ENCODE measurements at regions not wholly inside any gene's neighbourhood (a gene's known extent, or its start where the extent isn't known, plus 50 kb on each side); places are given as distances from the start of the nearest gene placed in this dataset.

DNA sequence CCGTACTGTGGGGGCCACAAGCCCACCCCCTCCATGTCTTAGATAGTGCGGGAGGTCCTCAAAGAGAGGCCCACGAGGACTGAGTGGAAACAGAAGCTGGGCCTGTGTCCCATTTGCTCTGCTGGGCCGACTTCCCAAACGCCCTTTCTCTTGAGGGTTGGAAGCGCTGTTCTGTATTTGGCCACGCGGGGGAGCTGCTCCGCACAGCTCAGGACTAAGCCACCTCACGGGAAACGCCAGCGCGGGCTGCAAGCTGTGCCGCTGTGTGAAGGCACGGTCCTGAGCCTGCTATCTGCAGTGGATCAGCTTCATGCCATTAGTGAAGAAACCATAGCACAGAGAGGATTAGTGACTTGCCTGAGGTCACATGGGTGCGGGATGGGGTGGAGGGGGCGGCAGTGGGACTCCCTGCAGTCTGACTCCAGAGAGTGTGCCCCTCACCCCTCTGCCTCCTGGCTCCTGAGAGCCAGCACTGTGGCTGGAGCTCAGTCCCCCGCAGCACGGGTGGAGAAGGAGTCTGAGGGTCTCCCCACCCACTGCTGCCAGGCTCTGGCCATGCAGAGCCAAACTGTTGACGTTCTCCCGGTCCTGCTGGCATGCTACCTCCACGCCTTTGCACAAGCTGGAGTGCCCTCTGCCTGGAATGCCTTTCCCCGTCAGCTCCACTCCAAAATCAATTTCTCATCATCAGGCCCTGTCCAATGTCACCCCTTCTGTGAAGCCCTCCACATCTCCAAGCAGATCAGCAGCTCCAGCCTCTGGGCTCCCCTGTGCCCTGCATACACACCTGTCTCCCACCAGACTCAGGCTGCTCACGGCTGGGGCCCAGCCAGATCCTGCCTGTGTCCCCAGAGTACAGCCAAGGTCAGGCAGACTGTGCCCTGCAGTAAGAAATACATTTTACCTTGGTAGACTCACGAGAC lies 51.5 kb upstream of the LRRC32 start:
- peak; percentile 61 for DNase-seq (ENCODE audit: low read depth)

DNA sequence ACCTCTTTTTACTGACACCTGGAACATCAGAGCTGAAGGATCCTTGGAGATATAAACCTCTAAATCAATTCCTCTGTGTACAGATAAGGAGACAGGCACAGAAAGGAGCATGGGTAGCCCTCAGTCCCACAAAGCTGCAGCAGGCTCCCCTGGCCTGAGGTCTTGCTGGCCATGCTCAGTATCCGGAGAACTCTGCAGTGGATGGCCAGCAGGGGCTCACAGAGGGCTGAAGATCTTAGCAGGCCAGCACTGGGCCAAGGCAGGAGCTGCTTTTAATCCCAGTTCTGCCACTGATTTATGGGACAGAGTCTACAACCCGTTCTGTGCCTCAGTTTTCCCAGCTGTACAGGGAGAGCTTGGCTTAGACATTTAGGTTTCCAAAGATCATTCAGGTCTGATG lies 52.6 kb upstream of the LRRC32 start:
- DNase-seq (ENCODE audit: low read depth) = no peak

DNA sequence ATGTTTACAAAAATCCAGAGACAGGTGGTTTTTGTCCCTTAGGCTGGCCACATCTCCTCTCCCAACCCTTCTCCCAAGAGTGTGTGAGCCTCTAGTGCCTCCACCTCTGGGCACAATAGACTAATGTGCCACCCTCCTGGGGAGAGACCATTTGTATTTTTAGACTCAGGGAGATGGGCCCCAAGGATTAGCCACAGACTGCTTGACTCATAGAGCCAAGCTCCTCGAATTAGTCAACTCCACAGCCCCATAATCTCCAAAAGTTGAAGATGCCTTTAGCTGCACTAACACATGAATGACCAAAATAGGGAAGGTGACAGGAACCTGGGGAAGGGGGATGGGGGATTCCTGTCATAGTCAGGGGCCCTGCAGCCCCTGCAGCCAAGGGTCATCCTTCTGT lies 53.0 kb upstream of the LRRC32 start:
- DNase-seq (ENCODE audit: low read depth) = no peak

DNA sequence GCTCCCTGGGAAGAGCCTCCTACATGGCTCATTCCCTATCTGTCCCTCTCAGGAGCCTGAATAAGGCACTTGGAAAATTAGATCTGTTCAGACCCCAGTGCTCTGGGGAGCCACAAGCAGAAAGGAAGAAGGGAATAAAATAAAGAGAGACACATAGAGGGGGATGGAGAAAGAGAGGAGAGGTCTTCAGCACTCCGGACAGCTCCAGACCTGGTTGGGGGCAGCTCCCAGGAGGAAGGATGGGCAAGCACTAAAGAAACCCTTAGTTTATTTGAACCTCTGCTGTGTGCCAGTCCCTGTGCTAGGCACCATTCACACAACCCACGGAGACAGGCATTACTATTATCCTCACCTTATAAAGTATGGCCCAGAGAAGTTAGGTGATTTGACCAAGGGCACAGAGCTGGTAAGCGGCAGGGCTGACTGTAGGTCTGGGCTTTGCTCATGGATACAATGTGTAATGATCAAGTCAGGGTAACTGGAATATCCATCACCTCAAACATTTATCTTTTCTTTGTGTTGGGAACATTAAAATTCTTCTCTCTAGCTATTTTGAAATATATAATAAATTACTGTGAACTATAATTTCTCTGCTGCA lies 53.7 kb upstream of the LRRC32 start:
- DNase-seq (ENCODE audit: low read depth) = no peak

DNA sequence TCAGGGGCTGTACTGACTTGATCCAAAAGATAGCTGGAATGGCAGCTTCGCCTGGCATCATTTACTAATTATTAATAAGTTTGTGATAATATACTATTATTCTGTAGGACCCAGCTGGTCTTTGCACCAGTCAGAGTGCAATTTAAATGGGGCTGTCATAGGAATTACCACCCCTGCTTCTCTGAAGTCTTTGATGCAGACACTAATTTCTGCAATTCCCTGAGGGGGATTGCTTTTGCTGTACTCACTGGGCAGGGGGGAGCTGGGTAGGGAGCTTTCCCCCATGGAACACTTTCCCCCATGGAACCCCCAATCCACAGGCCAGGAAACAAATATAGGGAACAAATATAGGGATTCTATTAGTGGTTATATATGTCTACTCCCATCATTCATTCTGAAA lies 54.9 kb upstream of the TSKU start:
- no peak for DNase-seq (ENCODE audit: low read depth)

DNA sequence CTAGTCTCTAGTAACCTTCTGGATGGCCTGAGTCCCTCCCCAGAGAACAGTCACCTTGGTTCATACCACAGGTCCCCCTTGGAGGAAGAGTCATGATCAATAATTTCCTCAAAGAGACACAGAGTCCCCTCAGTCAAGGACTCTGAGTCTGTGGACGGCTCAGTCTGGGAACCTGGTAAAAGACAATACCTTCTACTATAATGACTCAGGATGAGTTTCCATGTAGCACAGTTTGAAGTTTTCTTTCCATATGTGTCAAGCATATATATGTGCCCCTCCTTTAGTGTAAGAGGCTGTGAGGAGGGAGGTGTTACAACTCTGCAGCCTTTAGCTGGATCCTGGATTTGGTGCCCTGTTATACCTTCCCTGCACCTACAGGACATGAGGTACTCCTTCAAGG lies 54.4 kb upstream of the TSKU start:
- DNase-seq (ENCODE audit: low read depth) = no peak

DNA sequence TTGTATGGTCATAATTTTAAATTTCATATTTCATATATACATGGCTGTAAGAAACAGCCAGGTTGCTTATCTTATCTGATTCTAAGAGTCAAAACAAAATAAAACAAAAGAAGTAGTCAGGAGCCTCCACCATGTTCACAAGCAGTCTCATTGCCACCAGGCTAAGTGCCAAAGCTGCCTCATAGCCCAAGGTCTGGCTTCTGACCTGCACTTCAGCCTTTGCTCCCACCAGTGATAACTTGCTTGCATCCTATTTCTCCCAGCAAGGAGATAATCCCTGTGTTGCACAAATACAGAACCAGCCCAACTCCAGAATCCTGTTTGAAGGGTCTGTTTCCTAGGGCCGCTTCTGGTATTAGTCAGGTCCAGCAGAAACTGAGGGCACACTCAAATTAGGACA lies 53.9 kb upstream of the TSKU start:
- DNase-seq (ENCODE audit: low read depth) = no peak

DNA sequence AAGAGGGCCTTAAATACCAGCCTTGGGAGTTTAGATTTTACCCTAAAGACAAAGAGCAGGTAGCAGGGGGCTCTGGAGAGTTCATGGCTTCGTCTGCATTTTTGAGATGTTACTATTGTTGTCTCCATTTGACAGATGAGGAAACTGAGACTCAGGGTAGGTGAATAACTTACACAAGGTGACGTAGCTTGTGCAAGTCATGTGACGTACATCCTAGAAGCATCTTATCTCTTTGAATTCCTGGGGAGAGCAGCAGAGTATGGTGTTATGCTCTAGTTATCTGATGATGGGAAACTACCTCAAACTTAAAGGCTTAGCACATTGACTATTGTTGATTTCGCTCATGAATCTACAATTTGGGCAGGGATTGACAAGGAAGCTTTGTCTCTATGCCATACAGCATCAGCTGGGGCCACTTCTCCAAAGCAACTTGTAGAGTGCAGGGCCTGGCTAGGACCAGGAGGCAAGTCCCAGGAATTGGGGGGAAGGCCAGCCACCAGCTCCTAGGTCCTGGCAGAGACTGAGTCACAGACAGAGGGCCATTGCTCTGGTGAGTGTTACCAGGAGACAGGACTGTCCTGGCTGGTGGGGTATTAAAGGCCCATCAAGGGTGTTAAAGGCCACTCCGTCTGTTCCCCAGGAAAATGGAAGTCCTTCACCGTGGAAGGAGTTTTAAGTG lies 52.1 kb upstream of the TSKU start:
- DNase-seq (ENCODE audit: low read depth) = no peak

DNA sequence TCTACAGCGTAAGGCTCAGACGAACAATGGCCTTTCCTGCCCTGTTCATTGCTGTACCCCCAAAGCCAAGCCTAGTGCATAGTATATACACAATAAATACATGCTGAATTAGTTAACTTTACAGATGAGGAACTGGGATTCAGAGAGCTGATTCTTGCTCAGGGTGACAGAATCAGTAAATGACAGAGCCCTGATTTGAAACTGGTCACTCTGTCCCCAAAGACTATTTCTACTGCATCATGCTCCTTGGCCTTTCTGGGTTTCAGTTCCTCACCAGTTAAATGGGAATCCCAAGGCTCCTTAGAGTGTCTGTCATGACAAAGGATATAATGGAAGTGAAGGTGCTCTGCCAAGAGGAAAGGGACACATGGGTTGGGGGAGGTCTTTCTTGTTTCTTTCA lies 50.5 kb upstream of the TSKU start:
- DNase-seq (ENCODE audit: low read depth) = no peak
